ENCODE measurements at regions not wholly inside any gene's neighbourhood (a gene's known extent, or its start where the extent isn't known, plus 50 kb on each side); places are given as distances from the start of the nearest gene placed in this dataset.
A peak's percentile ranks its signal among the peaks of the same experiment; 100 is the strongest.

DNA sequence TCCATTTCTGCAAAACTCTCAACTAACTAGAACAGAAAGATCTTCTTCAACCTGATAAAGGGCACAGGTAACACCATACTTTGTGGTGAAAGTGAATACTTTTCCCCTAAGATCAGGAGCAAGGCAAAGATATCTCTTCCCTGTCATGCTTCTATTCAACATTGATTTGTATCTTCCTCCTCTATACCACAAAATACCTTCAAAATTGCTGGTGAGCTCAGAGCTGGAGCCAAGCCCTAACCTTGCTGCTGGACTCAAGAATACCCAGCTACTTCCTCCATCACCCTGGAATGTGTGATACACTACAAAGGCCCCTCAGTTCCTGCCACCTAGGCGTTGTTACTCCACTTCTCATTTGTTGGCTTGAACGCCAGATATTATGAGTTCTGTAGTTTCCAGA lies 499.0 kb downstream of the ACTL7B start:
- Histone ChIP-seq H3K9ac (ENCODE audit: low read depth, low read length) (no peak overlapping the region), H3K9me3 (ENCODE audit: control insufficient read depth, insufficient read depth, low read length) (no peaks in the 10 kb centered on the region)

DNA sequence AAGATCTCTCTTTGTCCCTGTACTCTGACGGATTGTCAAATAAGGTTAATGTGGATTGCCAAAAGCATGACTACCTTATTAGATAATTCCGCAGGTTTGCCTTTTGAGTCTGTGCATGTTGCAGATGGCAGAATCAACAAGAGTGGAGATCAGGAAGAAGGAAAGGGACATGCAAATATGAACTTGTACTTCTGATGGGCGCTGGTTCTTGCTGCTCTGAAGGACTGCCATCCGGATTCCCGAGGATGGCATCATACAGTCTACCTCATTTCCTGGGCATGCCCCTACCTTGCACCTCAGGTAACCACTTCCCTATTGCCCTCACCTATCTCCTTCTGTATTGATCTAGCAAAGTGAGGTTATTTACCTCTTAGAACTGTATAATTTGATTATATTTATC lies 504.2 kb downstream of the ACTL7B start:
- no peaks in the 10 kb centered on the region for H3K9me3 ChIP-seq (ENCODE audit: control insufficient read depth, insufficient read depth, low read length)
- H3K9ac ChIP-seq (ENCODE audit: low read depth, low read length): no peak overlapping the region
- H3K4me3 ChIP-seq (ENCODE audit: low read depth, low read length): no peak overlapping the region
- no peak overlapping the region for H3K27ac ChIP-seq (ENCODE audit: low read depth, low read length)
- H3K27me3 ChIP-seq (ENCODE audit: control insufficient read depth, insufficient read depth, low read length): no peaks in the 10 kb centered on the region
- no peaks in the 10 kb centered on the region for H3K36me3 ChIP-seq (ENCODE audit: control insufficient read depth, insufficient read depth, low read length)
- H3K4me1 ChIP-seq (ENCODE audit: control insufficient read depth, insufficient read depth, low read length): no peaks in the 10 kb centered on the region

More for the DNA sequence above, 499.0 kb downstream of the ACTL7B start:
- no peak overlapping the region for H3K27ac ChIP-seq (ENCODE audit: low read depth, low read length)
- H3K4me1 ChIP-seq (ENCODE audit: control insufficient read depth, insufficient read depth, low read length): no peaks in the 10 kb centered on the region
- H3K27me3 ChIP-seq (ENCODE audit: control insufficient read depth, insufficient read depth, low read length): no peaks in the 10 kb centered on the region
- H3K4me3 ChIP-seq (ENCODE audit: low read depth, low read length): no peak overlapping the region
- H3K36me3 ChIP-seq (ENCODE audit: control insufficient read depth, insufficient read depth, low read length): no peaks in the 10 kb centered on the region

DNA sequence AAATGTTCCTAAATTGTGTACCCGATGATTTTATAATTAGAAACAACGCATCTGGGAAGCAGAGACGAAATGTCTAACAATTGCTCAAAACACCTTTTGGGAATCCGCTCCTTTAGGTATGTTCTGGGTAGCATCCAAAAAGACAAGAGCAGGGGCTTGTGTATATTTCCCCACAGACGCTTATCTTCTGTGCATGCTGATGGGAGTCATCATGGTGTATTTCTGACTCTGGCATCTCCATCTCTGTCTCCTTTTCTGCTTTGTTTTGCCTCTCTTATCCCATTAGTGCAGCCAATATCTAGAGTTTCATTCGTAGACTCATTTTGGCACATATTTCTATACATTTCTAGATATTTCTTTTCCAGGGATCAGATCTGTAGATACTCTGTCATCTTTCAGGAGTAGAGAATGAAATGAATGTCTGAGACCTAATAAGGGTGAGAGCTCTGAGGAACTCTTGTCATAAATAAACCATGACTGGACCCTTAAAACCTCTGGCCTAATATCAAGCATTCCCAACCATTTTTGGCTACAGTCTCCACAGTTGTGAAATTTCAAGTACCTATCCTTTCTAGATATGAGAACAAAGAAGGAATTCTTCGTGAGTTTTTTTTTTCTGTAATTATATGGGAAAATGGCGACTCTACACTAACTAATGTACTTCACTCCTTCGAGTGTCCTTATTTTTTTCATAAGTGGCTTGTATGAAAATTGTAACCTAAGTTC lies 508.2 kb downstream of the ACTL7B start:
- Histone ChIP-seq H3K4me3 (ENCODE audit: low read depth, low read length) (no peak overlapping the region), H3K27ac (ENCODE audit: low read depth, low read length) (no peak overlapping the region), H3K9ac (ENCODE audit: low read depth, low read length) (no peak overlapping the region), H3K4me1 (ENCODE audit: control insufficient read depth, insufficient read depth, low read length) (no peaks in the 10 kb centered on the region), H3K9me3 (ENCODE audit: control insufficient read depth, insufficient read depth, low read length) (no peaks in the 10 kb centered on the region), H3K27me3 (ENCODE audit: control insufficient read depth, insufficient read depth, low read length) (no peaks in the 10 kb centered on the region), H3K36me3 (ENCODE audit: control insufficient read depth, insufficient read depth, low read length) (no peaks in the 10 kb centered on the region)

DNA sequence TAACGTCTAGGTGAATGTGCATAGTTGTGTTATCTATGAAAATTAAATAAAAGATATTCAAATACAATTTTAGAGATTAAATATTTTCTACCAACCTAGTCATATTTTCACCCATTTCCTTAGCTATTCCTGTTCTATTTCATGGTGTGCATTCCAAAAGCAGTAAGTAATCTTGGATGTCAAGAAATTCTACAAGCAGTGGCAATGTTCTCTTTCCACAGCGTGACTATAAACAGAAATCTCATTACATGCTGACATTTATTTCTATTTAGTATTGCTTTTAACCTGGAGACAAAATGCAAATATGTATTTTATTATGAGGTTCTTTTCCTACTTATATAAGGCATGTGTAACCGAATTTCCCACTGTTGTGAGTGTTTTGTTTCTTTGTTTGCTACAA lies 510.0 kb downstream of the ACTL7B start:
- H3K27me3 ChIP-seq (ENCODE audit: control insufficient read depth, insufficient read depth, low read length): no peaks in the 10 kb centered on the region
- no peak overlapping the region for H3K4me3 ChIP-seq (ENCODE audit: low read depth, low read length)
- no peaks in the 10 kb centered on the region for H3K36me3 ChIP-seq (ENCODE audit: control insufficient read depth, insufficient read depth, low read length)
- no peak overlapping the region for H3K9ac ChIP-seq (ENCODE audit: low read depth, low read length)
- no peaks in the 10 kb centered on the region for H3K9me3 ChIP-seq (ENCODE audit: control insufficient read depth, insufficient read depth, low read length)
- H3K27ac ChIP-seq (ENCODE audit: low read depth, low read length): no peak overlapping the region
- no peaks in the 10 kb centered on the region for H3K4me1 ChIP-seq (ENCODE audit: control insufficient read depth, insufficient read depth, low read length)

DNA sequence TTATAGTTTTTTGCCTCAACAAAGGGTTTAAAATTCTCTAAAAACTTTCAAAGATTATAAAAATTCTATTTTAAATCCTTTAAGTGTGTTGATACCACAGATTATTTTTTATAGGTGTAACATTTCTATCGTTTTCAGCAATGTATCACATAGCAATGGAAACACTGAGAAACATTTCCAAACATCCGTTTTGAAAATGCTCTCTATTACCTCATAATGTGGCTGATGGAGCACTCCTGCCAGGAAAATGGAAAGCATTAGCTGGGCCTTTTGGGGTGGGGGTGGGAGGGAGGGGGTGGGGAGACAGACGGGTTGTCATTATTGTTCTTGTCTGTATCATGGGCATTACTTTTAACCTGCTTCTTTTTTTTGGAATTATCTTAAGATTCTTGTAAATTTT lies 516.5 kb downstream of the ACTL7B start:
- Histone ChIP-seq H3K9me3 (ENCODE audit: control insufficient read depth, insufficient read depth, low read length) (no peaks in the 10 kb centered on the region), H3K4me3 (ENCODE audit: low read depth, low read length) (no peak overlapping the region), H3K27ac (ENCODE audit: low read depth, low read length) (no peak overlapping the region), H3K36me3 (ENCODE audit: control insufficient read depth, insufficient read depth, low read length) (no peaks in the 10 kb centered on the region), H3K9ac (ENCODE audit: low read depth, low read length) (no peak overlapping the region), H3K27me3 (ENCODE audit: control insufficient read depth, insufficient read depth, low read length) (no peaks in the 10 kb centered on the region), H3K4me1 (ENCODE audit: control insufficient read depth, insufficient read depth, low read length) (0 out of 2 replicates have a peak, but pooled peaks cover under 1% of the 10 kb centered on the region)

DNA sequence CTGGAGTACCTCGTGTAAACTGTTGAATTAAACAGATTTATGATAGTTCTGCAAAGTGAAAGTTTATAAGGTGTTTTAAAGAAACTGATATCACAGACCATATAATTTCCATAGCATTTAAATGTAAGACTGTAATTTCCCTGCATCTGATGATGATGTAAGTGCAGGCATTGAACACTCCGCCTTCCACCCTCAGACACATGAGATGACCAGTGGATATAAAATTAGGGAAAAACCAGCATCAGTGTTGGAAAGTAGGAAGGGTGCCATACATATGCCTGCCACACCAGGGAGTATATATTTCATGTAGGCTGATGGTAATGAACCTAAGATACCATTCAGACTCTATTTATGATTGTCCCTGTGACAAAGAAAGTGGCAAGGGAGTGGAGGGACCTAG lies 519.2 kb downstream of the ACTL7B start:
- Histone ChIP-seq H3K27ac (ENCODE audit: low read depth, low read length) (no peak overlapping the region), H3K36me3 (ENCODE audit: control insufficient read depth, insufficient read depth, low read length) (no peaks in the 10 kb centered on the region), H3K4me3 (ENCODE audit: low read depth, low read length) (no peak overlapping the region), H3K27me3 (ENCODE audit: control insufficient read depth, insufficient read depth, low read length) (no peaks in the 10 kb centered on the region), H3K9ac (ENCODE audit: low read depth, low read length) (no peak overlapping the region), H3K4me1 (ENCODE audit: control insufficient read depth, insufficient read depth, low read length) (peaks cover 15% of the 10 kb centered on the region), H3K9me3 (ENCODE audit: control insufficient read depth, insufficient read depth, low read length) (no peaks in the 10 kb centered on the region)

DNA sequence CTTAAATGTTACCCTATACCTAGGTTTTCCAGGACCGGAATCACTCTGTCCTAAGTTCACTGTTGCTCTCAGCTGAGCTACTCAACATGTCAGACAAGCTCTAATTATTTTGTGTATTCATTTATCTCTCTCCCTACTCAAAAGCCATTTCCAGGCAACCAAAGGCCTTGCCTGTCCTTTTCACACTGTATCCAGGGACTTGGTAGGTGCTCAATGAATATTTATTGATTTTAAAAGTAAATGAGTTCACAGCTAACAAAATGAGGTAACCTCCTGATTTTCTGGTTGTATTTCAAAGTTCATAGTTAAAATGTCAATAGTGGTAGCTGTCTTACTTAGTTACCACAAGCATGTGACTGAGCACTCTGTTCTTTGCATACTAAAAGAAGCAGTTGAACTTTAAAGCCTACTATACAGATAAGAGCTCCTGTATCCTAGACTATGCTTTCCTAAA lies 522.2 kb downstream of the ACTL7B start:
- Histone ChIP-seq H3K27me3 (ENCODE audit: control insufficient read depth, insufficient read depth, low read length) (no peaks in the 10 kb centered on the region), H3K9me3 (ENCODE audit: control insufficient read depth, insufficient read depth, low read length) (no peaks in the 10 kb centered on the region), H3K36me3 (ENCODE audit: control insufficient read depth, insufficient read depth, low read length) (no peaks in the 10 kb centered on the region), H3K4me3 (ENCODE audit: low read depth, low read length) (no peak overlapping the region), H3K9ac (ENCODE audit: low read depth, low read length) (no peak overlapping the region), H3K27ac (ENCODE audit: low read depth, low read length) (peak overlapping the region; percentile 56), H3K4me1 (ENCODE audit: control insufficient read depth, insufficient read depth, low read length) (peaks cover 15% of the 10 kb centered on the region)

DNA sequence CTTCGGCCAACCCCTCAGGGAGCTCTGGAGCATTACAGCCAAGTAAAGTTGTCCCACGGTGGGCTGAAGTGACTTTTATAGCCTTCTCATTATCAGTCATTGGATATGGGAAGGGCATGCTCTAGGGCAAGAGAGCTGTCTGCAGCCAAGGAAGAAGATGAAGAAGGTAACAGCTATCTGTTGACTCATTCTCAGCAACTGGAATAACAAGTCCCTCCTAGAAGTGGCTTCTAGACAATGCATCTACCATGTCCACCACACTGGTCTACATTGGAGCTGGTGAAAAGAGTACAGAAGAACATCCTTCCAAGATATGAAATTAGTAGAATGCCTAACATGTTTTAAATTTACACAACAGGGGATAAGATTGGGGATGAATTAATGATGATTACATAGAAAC lies 524.2 kb downstream of the ACTL7B start:
- 0 out of 2 replicates have a peak, but pooled peaks cover 6% of the 10 kb centered on the region for H3K9me3 ChIP-seq (ENCODE audit: control insufficient read depth, insufficient read depth, low read length)
- H3K27me3 ChIP-seq (ENCODE audit: control insufficient read depth, insufficient read depth, low read length): no peaks in the 10 kb centered on the region
- H3K9ac ChIP-seq (ENCODE audit: low read depth, low read length): no peak overlapping the region
- H3K4me1 ChIP-seq (ENCODE audit: control insufficient read depth, insufficient read depth, low read length): peaks cover 15% of the 10 kb centered on the region
- H3K36me3 ChIP-seq (ENCODE audit: control insufficient read depth, insufficient read depth, low read length): no peaks in the 10 kb centered on the region
- H3K4me3 ChIP-seq (ENCODE audit: low read depth, low read length): no peak overlapping the region
- no peak overlapping the region for H3K27ac ChIP-seq (ENCODE audit: low read depth, low read length)

DNA sequence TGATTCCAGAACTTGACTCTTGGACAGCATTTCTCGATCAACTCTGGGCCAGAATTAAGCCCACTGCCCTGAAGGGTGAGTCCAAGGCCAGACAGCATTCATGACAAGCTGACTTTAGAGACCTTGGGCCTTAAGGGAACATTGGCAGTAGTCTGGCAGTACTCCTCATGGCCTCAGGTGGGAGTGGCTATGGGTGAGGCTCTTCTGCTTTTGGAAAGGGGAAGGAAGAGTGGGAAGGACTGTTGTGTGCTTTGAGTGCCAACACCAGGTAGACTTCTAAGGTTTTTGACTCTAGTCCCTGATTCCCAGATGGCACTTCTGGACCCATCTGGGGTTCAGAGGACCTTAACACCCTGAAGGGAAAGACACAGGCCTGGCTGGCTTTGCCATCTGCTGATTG lies 530.4 kb downstream of the ACTL7B start:
- Histone ChIP-seq H3K9me3 (ENCODE audit: control insufficient read depth, insufficient read depth, low read length) (0 out of 2 replicates have a peak, but pooled peaks cover 6% of the 10 kb centered on the region), H3K4me1 (ENCODE audit: control insufficient read depth, insufficient read depth, low read length) (no peaks in the 10 kb centered on the region), H3K36me3 (ENCODE audit: control insufficient read depth, insufficient read depth, low read length) (no peaks in the 10 kb centered on the region), H3K9ac (ENCODE audit: low read depth, low read length) (no peak overlapping the region), H3K27ac (ENCODE audit: low read depth, low read length) (no peak overlapping the region), H3K4me3 (ENCODE audit: low read depth, low read length) (no peak overlapping the region), H3K27me3 (ENCODE audit: control insufficient read depth, insufficient read depth, low read length) (no peaks in the 10 kb centered on the region)

DNA sequence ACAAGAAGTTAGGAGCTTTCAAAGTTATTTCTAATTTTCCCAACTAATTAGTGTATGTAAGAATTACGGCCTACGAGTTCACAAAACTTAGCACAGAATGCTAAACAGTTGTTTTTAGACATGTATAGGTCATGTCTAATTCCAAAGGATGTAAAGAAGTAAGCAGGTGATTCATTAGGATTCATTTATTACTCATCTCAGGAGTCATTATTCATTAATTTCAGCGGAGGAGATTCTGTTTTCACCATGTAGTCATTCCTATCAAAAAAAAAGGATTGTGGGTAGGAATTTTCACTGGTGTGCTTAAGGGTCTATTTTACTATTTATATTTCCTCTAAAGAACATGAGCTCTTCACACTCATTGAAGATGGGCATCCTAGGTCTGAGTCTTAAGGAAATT lies 532.2 kb downstream of the ACTL7B start:
- Histone ChIP-seq H3K36me3 (ENCODE audit: control insufficient read depth, insufficient read depth, low read length) (no peaks in the 10 kb centered on the region), H3K4me1 (ENCODE audit: control insufficient read depth, insufficient read depth, low read length) (no peaks in the 10 kb centered on the region), H3K9me3 (ENCODE audit: control insufficient read depth, insufficient read depth, low read length) (0 out of 2 replicates have a peak, but pooled peaks cover 6% of the 10 kb centered on the region), H3K9ac (ENCODE audit: low read depth, low read length) (no peak overlapping the region), H3K4me3 (ENCODE audit: low read depth, low read length) (no peak overlapping the region), H3K27ac (ENCODE audit: low read depth, low read length) (no peak overlapping the region), H3K27me3 (ENCODE audit: control insufficient read depth, insufficient read depth, low read length) (no peaks in the 10 kb centered on the region)

DNA sequence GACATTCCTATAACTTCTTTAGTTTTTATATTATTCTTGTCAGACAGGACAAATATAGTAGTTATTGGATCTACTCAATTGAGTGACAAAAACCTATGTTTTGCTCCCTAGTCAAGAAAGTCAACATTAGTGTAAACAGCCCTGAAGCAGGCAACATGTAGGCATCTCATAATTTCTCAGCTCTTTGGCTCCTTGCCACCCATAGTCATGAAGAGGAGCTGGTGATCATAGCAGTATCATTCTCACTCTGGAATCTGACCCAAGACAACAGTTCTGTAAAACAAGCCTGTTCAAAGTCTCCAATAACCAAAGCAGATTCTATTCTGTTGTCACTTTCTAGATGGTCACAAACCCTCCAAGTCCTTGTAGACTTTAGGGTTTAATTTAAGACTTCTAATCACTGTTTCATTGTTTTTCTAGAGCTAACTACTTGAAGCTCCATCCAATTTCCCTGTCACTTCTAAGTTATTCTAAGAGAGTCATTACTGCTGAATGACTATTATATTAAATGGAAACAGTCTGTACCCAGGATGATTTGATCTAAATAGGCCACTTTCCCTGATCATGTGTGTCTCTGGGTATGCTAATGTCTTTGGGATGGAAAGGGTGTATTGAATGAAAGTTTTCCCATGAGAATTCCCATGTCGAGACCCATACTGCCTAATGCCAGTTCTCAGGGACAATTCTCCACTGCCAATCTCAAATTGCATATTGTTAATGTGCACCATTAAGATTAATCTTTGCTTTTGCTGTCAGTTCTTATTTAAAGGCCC lies 533.3 kb downstream of the ACTL7B start:
- H3K9ac ChIP-seq (ENCODE audit: low read depth, low read length): no peak overlapping the region
- H3K27ac ChIP-seq (ENCODE audit: low read depth, low read length): no peak overlapping the region
- no peak overlapping the region for H3K4me3 ChIP-seq (ENCODE audit: low read depth, low read length)
- H3K9me3 ChIP-seq (ENCODE audit: control insufficient read depth, insufficient read depth, low read length): no peaks in the 10 kb centered on the region
- H3K36me3 ChIP-seq (ENCODE audit: control insufficient read depth, insufficient read depth, low read length): no peaks in the 10 kb centered on the region
- H3K4me1 ChIP-seq (ENCODE audit: control insufficient read depth, insufficient read depth, low read length): no peaks in the 10 kb centered on the region
- H3K27me3 ChIP-seq (ENCODE audit: control insufficient read depth, insufficient read depth, low read length): no peaks in the 10 kb centered on the region

All from HUES48 (cell line).